Erythroblast (primary cell): ENCODE measurements at regions not wholly inside any gene's neighbourhood (a gene's known extent, or its start where the extent isn't known, plus 50 kb on each side); places are given as distances from the start of the nearest gene placed in this dataset.

ENCODE experiments used
- DNase-seq, 2 experiments: peaks; one replicate each; lab custom pipeline; 2025; lab: John Stamatoyannopoulos, UW
- GATA1 ChIP-seq: IDR thresholded peaks from 2 replicates; pipeline ENCODE4 v1.6.1; 2011; ENCODE audit warnings: low read depth, mild to moderate bottlenecking, control low read depth, low read length, moderate library complexity
- POLR2A ChIP-seq: IDR thresholded peaks from 2 replicates; pipeline ENCODE4 v1.6.1; 2011; ENCODE audit warnings: mild to moderate bottlenecking, low read length

DNA sequence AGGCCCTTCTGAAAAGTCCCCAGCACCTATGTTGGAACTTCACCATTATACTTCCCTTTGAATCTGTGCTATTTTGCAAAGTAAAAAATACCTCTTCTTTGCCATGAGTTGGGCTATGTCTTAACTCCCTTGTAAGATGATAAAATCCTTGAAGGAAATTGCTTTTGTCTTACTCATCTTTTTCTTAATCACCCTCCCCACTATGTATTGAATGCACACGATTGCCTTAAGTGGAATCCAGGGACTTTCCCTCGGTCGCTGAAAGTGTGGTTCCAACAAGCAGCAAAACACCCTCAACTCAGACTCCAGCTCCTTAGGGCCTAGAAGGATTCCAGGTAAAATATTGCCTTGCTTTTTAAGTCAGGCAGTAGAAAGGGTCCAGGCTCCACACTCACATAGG is 173.2 kb upstream of the ARL4C start:
- DNase-seq: no peak

DNA sequence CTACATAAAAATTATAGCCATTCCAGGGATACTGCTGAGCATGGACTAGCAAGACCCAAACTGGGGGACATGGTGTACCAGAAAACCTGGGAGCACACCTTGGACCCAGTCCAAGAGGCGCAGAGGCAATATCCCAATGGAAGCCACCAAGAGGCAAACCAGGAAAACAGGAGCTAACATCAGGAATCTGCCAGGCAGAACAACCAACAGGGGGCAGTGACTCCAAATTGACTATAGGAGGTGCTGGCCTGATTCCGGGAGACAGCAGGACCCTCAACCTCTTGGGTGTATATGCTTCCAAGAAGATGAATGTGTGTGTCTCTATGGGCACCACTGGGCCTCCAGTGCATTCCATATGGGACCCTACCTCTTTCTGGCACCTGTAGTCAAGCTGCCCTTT is 172.7 kb upstream of the ARL4C start:
- no peak for TF ChIP-seq POLR2A
- no peak for DNase-seq

More for the DNA sequence above, 173.2 kb upstream of the ARL4C start:
- no peak for TF ChIP-seq GATA1
- TF ChIP-seq POLR2A: no peak

DNA sequence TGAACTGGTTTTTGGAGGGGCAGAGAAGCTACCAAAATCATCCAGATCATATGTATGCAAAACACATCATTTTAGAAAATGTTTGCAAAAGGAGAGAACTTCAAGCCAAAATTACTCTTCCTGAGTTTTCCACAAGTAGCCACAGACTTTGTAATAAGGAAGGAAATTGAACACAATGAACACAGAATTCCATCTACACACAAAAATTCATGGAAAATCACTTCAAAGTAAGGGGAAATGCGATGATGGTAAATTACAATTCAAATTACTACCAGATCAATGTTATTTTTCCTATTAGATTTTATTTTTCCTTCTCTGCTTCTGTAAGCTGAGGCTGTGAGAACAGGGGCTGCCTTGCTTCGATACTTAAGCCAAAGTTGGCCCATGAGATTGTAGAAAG is 172.1 kb upstream of the ARL4C start:
- no peak for TF ChIP-seq POLR2A
- no peak for TF ChIP-seq GATA1
- DNase-seq: no peak

DNA sequence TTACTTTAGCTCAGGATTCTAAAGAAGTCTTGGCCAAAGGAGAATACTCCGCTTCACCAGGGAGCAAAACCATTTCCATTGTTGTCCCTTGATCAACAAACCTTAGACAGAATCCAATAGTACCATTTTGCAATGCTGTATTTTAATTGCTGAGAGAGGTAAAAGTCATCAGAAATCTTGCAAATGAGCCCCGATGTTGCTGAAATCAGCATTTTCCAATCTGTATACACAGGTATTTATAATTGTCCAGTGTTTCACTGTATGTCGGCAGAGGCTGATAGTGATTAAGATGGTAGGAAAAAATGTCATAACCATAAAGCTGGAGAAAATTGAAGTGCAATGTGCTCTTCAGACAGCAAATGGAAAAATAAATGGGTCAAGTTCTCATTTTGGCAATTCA is 170.0 kb upstream of the ARL4C start:
- DNase-seq: no peak

DNA sequence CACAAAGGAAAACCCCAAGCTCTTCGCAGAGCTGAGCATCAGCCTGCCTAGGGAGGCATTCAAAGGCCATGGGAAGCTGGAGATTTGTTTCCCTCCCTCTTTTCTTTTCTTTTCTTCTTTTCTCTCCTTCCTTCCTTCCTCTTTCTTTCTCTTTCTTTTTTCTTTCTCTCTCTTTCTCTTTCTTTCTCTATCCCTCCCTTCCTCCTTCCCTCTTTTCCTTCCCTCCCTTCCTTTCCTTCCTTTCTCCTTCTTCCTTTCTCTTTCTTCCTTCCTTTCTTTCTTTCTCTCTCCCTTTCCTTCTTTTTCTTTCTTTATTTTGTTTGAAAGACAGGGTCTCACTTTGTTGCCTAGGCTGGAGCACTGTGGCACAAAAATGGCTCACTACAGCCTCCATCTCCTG is 168.4 kb upstream of the ARL4C start:
- no peak for TF ChIP-seq GATA1
- TF ChIP-seq POLR2A: no peak
- DNase-seq: no peak

More for the DNA sequence above, 170.0 kb upstream of the ARL4C start:
- TF ChIP-seq GATA1 (no peak), POLR2A (no peak)

- no peak for DNase-seq
- no peak for TF ChIP-seq GATA1
- no peak for TF ChIP-seq POLR2A
These were observed 165.0 kb upstream of the ARL4C start for GRCh38 chr2:234661849-234662248.

- no peak for TF ChIP-seq GATA1
- TF ChIP-seq POLR2A: no peak
- DNase-seq: no peak
These were observed 164.3 kb upstream of the ARL4C start for GRCh38 chr2:234661175-234661574.

DNA sequence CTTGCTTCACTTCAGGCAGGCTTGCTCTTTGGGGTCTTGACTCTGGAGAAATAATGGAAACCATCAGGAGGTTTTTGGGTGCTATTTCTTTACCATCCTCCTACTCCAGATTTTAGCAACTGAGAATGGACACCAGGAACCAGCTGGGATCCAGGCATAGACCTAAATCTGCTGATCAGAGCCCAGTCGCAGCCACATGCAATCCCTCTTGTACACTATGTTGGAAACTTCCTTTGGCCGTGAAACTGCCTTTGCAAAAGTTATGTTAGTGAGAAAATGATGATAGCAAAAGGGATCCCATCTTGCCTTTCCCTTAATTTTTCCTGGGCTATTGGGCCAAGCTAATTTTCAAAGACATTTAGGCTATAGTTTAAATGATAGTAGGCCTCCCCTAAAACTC is 158.8 kb upstream of the ARL4C start:
- TF ChIP-seq POLR2A (no peak), GATA1 (no peak)

DNA sequence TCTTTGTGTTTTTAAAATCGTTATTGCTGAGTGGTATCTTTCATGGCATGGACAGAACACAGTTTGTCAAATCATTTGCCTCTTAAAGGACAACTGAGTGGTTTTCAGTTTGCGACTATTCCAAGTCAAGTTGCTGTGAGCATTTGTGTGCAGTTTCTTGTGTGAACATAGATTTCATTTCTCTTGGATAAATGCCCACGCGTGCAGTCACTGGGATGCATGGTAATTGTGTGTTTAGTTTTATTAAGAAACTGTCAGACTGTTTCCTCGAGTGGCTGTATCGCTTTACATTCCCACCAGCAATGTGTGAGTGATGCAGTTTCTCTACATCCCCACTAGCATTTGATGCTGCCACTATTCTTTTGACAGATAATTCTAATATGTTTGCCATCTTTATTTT is 154.0 kb upstream of the ARL4C start:
- TF ChIP-seq POLR2A (no peak), GATA1 (no peak)
- DNase-seq: no peak

More for the DNA sequence above, 158.8 kb upstream of the ARL4C start:
- DNase-seq: no peak

DNA sequence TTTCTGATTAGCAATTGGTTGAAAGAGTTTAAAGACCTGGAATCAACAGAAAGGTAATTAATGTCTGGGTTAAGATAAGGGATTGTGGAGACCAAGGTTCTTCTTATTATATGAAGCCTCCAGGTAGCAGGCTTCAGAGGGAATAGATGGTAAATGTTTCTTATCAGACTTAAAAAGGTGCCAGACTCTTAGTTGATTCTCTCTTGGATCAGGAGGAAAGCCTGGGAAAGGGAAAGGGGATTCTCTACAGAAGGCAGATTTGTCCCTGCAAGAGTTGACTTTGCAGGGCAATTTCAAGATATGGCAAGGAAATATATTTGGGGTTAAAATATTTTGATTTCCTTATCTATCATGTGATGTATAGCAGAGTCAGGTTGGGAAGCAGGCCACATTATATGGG is 153.1 kb upstream of the ARL4C start:
- no peak for DNase-seq
- no peak for TF ChIP-seq POLR2A
- TF ChIP-seq GATA1: no peak

- TF ChIP-seq POLR2A: no peak
- TF ChIP-seq GATA1: no peak
- no peak for DNase-seq
These were observed 146.5 kb upstream of the ARL4C start for GRCh38 chr2:234643407-234643806.

DNA sequence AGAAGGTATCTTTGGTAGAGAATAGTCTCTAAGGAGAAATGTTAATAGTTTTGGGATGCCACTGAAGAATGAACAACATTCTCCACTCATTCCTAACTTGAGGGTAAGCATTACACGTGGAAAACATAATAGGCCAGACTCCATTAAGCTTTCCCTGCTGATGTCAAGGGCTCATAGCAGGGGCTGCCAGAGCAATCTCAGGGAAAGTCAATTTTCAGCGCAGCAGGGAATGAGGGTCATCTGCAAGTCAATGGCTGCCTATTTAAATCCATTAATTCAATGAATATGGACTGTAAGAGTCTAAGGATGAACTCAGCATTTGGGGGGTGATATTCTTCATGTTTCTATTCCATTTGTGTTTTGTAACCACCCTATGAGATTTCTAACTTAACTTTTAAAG is 144.2 kb upstream of the ARL4C start:
- TF ChIP-seq POLR2A (no peak), GATA1 (no peak)
- DNase-seq: no peak

DNA sequence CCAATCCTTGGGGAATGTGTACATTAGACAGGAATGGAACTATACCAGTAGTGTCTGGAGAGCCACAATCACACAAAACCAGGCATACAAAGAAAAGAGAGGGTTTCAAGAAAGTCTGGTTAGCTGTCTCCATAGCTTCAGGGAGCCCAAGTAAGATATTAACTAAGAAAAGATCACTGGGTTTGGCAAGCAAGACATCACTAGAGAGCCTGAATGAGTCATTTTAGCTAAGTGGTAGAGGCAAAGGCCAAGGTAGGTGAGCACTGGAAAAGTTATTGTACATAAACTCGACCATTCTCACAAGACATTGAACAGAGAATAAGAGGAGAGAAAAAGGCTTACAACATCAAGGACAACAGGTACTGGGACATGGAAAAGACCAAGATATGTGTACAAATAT is 143.8 kb upstream of the ARL4C start:
- no peak for TF ChIP-seq POLR2A
- TF ChIP-seq GATA1: no peak
- no peak for DNase-seq

DNA sequence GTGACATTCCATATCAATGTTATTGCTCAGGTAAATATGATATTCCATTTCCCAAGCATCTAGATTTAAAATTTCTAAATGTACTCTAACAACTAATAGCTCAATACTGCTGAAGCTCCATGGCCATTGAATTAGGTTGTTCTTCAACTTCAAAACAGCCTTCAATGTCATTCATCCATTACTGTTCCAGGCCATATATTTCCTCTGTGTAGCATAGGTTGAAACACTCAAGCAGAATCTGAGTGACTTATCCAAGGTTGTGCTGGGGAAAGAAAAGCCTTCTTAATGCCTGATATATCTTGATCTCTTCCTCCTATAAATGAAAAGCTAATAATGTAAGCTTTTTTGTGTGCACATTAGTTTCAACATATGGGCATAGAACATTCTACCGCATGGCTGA is 142.1 kb upstream of the ARL4C start:
- no peak for DNase-seq
- TF ChIP-seq GATA1 (no peak), POLR2A (no peak)

GRCh38 chr2:234635284-234635683 is 138.4 kb upstream of the ARL4C start:
- no peak for DNase-seq
- TF ChIP-seq GATA1 (no peak), POLR2A (no peak)
